ENCODE measurements at regions not wholly inside any gene's neighbourhood (a gene's known extent, or its start where the extent isn't known, plus 50 kb on each side); places are given as distances from the start of the nearest gene placed in this dataset.

GRCh38 chrX:17266136-17266535 lies 108.9 kb upstream of the NHS start:
- no peak overlapping the region for H3K4me3 Mint-ChIP-seq
- Histone ChIP-seq H3K79me2 (replicated peaks; ENCODE audit: insufficient read depth) (no peaks in the 10 kb centered on the region), H3K4me1 (ENCODE audit: insufficient read depth) (no peaks in the 10 kb centered on the region), H2AFZ (no peak overlapping the region), H3F3A (replicated peaks; ENCODE audit: low read depth) (no peaks in the 10 kb centered on the region), H3K27ac (ENCODE audit: low read depth) (no peak overlapping the region), H3K4me2 (no peak overlapping the region), H3K36me3 (ENCODE audit: insufficient read depth) (no peaks in the 10 kb centered on the region), H4K20me1 (replicated peaks; ENCODE audit: insufficient read depth) (no peaks in the 10 kb centered on the region), H3K27me3 (ENCODE audit: insufficient read depth) (no peaks in the 10 kb centered on the region), H3K9me2 (ENCODE audit: insufficient read depth) (no peaks in the 10 kb centered on the region), H3K4me3 (no peak overlapping the region)
- no peaks in the 10 kb centered on the region for H3K4me1 Mint-ChIP-seq
- TF ChIP-seq ZNF462 (CRISPR knock-in tag; IDR thresholded peaks at IDR 0.05) (no peak), EZH2phosphoT487 (IDR thresholded peaks at IDR 0.05; ENCODE audit: unreplicated experiment) (no peak), CTCF (conservative IDR thresholded peaks at IDR 0.05; ENCODE audit: low read depth in 2 of 2) (no peak), ZNF331 (CRISPR knock-in tag; IDR thresholded peaks at IDR 0.05; ENCODE audit: low read depth) (no peak), POLR2AphosphoS5 (IDR thresholded peaks at IDR 0.05; ENCODE audit: low read depth) (no peak), EZH2 (IDR thresholded peaks at IDR 0.05; ENCODE audit: low read depth, unreplicated experiment) (no peak), ZNF114 (CRISPR knock-in tag; IDR thresholded peaks at IDR 0.05) (no peak), STAT1 (IDR thresholded peaks at IDR 0.05; ENCODE audit: unreplicated experiment) (no peak), CREB1 (CRISPR knock-in tag; IDR thresholded peaks at IDR 0.05; ENCODE audit: low read depth) (no peak), JUNB (IDR thresholded peaks at IDR 0.05; ENCODE audit: unreplicated experiment) (no peak), NANOG (IDR thresholded peaks at IDR 0.05; ENCODE audit: borderline replicate concordance) (no peak)
- TF ChIP-seq, protein P1, sequence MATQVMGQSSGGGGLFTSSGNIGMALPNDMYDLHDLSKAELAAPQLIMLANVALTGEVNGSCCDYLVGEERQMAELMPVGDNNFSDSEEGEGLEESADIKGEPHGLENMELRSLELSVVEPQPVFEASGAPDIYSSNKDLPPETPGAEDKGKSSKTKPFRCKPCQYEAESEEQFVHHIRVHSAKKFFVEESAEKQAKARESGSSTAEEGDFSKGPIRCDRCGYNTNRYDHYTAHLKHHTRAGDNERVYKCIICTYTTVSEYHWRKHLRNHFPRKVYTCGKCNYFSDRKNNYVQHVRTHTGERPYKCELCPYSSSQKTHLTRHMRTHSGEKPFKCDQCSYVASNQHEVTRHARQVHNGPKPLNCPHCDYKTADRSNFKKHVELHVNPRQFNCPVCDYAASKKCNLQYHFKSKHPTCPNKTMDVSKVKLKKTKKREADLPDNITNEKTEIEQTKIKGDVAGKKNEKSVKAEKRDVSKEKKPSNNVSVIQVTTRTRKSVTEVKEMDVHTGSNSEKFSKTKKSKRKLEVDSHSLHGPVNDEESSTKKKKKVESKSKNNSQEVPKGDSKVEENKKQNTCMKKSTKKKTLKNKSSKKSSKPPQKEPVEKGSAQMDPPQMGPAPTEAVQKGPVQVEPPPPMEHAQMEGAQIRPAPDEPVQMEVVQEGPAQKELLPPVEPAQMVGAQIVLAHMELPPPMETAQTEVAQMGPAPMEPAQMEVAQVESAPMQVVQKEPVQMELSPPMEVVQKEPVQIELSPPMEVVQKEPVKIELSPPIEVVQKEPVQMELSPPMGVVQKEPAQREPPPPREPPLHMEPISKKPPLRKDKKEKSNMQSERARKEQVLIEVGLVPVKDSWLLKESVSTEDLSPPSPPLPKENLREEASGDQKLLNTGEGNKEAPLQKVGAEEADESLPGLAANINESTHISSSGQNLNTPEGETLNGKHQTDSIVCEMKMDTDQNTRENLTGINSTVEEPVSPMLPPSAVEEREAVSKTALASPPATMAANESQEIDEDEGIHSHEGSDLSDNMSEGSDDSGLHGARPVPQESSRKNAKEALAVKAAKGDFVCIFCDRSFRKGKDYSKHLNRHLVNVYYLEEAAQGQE (IDR thresholded peaks at IDR 0.05; ENCODE audit: unreplicated experiment): no peak
- TF ChIP-seq, protein P2, sequence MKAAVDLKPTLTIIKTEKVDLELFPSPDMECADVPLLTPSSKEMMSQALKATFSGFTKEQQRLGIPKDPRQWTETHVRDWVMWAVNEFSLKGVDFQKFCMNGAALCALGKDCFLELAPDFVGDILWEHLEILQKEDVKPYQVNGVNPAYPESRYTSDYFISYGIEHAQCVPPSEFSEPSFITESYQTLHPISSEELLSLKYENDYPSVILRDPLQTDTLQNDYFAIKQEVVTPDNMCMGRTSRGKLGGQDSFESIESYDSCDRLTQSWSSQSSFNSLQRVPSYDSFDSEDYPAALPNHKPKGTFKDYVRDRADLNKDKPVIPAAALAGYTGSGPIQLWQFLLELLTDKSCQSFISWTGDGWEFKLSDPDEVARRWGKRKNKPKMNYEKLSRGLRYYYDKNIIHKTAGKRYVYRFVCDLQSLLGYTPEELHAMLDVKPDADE (IDR thresholded peaks at IDR 0.05): no peak
- no peak for ATAC-seq
- DNase-seq (ENCODE audit: low spot score): no peak
- peaks cover 6% of the 10 kb centered on the region for H3K36me3 Mint-ChIP-seq (ENCODE audit: low read depth)
- H3K9me3 Mint-ChIP-seq: peaks cover 21% of the 10 kb centered on the region
- H3K27me3 Mint-ChIP-seq (ENCODE audit: insufficient read depth, low read depth, poor library complexity): no peaks in the 10 kb centered on the region
- H3K27ac Mint-ChIP-seq: no peak overlapping the region

All from GM23338 (cell line).